Cerebellar nuclear complex (tissue), 1 donor: ENCODE measurements at regions not wholly inside any gene's neighbourhood (a gene's known extent, or its start where the extent isn't known, plus 50 kb on each side); places are given as distances from the start of the nearest gene placed in this dataset.

Source experiments
- DNase-seq, 2 experiments: peaks; one replicate each; lab custom pipeline; 2025; lab: John Stamatoyannopoulos, UW

- no peak for DNase-seq
Measured at GRCh38 chr6:170160628-170161611, 130.0 kb downstream of the DLL1 start.

DNA sequence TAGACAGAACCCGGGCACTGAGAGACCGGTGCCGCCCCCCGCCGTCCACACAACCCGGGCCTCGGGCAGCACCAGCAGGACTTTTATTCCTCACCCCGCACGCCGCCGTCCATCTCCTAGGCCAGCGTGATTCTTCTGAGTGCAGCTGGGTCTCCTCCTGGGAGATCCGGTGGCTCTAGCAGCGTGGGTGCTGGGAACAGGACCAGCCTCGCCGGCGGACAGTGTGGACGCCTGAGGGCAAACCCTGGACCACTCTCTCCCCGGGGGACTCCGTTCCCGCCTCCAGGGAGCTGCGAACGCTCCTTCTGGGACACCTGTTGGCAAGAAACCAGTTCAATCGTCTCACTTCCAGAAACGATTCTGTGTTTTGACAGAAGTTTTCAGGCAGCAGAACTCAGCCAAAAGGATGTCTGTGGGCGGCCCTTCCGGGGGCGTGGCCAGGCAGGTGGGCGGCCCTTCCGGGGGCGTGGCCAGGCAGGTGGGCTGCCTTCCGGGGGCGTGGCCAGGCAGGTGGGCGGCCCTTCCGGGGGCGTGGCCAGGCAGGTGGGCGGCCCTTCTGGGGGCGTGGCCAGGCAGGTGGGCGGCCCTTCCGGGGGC, 130.7 kb downstream of the DLL1 start:
- DNase-seq = no peak

DNA sequence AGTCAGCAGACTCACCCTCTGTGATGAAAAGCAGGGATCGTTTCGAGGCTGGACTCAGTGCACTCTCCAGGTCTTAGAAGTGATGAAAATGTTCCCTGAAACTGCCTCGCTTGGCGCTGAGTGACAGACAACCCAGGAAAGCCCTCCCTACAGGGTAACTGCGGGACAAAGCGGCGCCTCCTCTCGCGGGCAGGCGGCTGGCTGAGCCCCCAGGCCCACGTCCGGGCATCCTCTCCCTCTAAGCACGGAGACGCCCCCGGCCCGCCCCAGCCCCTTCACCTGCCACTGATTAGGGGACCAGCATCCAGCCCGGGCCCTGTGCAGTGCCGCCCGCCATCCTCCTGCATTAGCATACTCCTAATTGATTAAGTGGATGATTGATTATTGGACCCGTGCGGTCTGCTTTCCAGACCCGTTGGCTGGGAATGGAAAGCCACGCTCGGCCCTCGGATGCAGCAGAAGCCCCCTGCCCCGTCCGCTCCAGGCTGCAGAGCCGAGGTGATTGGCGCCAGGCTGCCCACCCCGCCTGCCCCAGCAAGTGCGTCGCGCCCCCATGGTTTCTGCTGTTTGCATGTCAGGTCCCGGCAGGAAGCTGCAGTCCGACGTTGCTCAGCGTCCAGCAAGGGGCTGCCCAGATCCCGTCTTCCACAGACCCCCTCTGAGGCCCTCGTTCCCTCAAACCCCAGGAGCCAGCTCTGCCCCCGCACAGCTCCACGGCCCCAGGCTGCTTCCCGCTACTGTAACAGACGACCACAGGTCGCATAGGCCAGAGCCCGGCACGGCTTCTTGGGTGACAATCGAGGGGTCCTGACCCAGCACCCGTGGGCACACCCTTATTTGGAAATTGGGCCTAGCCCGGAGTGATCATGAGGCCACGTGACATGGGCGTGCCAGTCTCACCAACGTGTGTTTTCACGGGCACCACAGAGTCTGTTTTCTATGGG, 131.6 kb downstream of the DLL1 start:
- DNase-seq = no peak

DNA sequence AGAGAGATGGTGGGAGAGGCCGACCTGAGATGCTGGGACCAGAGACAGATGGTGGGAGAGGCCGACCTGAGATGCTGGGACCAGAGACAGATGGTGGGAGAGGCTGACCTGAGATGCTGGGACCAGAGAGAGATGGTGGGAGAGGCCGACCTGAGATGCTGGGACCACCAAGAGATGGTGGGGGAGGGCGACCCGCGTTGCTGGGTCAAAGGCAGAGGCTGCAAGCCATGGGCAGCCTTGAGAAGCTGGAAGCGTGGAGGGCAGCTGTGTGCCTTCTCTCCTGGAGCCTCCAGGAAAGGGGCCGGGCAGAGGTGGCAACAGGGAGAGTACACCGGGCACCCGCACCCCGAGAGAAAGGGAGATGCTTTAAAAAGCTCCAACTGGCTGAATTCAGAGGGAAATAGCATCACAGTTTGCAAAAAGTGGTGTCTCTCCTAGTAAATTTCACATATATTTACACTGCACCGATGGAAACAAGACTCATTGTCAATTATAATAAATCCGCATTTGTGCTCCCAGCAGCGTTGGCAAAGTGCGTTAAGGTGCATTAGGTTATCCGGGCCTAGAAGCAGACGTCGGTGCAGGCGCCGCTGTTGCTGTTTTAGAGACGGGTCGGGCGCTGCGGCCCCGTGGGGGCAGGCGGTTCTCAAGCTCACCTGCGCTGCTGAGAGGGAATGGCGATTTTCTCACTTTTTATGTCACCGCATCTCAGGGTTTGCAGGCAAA, 132.4 kb downstream of the DLL1 start:
- no peak for DNase-seq

DNA sequence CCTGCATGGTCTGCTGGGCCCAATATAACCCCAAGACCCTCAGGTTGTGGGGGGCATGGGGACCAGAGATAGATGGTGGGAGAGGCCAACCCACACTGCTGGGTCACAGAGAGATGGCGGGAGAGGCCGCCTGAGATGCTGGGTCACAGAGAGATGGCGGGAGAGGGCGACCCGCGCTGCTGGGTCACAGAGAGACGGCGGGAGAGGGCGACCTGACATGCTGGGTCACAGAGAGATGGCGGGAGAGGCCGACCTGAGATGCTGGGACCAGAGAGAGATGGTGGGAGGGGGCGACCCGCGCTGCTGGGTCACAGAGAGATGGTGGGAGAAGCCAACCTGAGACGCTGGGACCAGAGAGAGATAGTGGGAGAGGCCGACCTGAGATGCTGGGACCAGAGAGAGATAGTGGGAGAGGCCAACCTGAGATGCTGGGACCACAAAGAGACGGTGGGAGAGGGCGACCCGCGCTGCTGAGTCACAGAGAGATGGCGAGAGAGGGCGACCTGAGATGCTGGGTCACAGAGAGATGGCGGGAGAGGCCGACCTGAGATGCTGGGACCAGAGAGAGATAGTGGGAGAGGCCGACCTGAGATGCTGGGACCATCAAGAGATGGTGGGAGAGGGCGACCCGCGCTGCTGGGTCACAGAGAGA, 133.2 kb downstream of the DLL1 start:
- no peak for DNase-seq

DNA sequence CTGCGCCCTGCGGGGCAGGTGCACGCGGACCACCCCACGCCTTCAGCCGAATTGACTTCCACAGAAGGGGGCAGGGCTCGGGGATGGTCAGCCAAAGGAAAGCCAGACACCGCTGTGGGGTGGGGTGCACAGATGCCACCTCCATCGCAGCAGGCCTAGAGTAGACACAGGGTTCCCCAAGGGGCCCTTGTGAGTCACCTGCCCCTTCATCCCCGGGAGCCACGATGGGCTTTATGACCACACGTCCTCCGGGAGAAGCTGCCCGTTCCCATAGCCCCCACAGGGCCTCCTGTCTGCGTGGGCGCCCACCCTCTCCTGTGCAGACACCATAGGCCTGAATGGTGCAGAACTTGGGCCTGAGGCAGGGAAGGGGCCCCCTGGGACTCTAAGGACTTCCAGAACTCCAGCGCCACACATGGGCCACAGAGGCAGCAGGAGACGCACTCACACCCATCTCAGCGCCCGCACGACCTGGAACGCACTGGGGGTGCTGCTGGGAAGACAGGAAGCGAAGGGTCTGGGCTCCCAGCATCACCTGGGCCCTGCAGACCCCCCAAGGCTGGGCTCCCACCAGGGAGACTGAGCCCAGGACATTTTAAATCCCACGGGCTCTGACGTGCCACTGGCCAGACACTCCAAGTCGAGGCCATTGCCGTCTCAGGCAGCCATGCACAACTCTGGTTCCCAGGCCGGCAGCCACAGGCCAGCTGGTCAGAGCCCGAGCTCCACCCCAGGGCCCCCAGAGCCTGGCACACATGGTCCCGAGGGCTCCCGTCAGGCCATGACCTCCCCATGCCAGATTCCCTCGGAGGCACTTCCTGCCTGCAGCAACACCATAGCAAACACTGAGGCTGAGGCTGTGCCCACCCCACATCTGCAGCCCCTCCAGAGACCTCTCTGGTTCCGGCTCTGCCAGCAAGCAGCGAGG, 134.2 kb downstream of the DLL1 start:
- DNase-seq = no peak

- no peak for DNase-seq
Measured at GRCh38 chr6:170155464-170156196, 135.2 kb downstream of the DLL1 start.

DNA sequence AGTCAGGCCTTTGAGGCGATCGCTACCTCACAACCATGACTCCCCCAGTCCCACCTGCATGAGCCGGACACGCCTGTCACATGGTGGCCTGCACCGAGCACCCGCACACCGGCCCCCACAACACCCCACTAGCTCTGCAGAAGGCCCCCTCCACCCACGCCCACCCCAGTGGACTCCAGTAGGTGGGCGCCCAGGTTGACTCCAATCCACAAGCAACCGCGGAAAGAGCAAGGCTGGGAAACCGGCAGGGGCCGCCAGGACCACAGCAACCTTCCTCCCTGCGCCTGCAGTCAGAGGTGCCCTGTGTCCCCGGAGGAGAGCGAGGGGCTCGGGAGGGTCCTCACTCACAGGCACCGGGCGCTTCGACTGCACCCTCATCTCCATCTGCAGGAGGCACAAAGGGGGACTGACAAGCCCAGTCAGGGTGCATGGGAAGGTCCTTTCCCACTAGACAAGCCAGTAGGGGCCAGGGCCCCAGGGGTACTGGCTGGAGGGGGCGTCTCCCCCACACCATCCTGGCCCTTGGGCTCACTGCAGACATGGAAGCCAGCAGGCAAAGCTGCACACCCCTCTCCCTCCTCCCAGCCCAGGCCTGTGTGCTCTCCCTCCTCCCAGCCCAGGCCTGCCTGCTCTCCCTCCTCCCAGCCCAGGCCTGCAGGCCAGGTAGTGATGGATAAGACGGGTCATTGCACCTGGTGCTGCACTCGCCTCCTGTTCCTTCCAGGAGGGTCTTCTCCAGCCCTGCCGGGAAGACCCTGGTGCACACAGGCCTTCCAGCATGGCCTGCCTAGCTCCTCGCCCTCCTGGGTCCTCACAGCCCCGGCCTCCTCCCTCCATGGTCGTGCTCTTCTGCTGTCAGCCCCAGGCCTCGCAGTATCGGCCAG, 137.2 kb downstream of the DLL1 start:
- DNase-seq = no peak

- peak in 1 of 2 experiments; percentile 44 for DNase-seq
Measured at GRCh38 chr6:170152989-170153388, 137.9 kb downstream of the DLL1 start.

- peak in 1 of 2 experiments; percentile 30 for DNase-seq
Measured at GRCh38 chr6:170152124-170152926, 138.6 kb downstream of the DLL1 start.

- no peak for DNase-seq
Measured at GRCh38 chr6:170151804-170152123, 139.1 kb downstream of the DLL1 start.

- DNase-seq = no peak
Measured at GRCh38 chr6:170151321-170151771, 139.5 kb downstream of the DLL1 start.

DNA sequence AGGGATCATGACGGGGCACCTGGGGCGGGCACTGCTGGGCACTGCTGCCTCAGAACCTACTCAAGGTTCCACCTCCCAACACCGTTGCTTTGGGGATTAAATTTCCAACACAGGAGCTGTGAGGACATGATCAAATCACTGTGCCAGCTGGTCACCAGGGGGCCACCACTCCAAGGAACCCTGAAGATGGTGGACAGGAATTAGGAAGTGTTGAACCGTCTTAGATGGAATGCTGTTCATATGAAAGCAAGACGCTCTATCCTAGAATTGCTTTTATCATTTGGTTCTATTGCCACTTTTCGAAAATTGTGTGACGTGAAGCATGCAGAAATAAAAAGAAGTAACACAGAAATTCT, 140.3 kb downstream of the DLL1 start:
- no peak for DNase-seq

DNA sequence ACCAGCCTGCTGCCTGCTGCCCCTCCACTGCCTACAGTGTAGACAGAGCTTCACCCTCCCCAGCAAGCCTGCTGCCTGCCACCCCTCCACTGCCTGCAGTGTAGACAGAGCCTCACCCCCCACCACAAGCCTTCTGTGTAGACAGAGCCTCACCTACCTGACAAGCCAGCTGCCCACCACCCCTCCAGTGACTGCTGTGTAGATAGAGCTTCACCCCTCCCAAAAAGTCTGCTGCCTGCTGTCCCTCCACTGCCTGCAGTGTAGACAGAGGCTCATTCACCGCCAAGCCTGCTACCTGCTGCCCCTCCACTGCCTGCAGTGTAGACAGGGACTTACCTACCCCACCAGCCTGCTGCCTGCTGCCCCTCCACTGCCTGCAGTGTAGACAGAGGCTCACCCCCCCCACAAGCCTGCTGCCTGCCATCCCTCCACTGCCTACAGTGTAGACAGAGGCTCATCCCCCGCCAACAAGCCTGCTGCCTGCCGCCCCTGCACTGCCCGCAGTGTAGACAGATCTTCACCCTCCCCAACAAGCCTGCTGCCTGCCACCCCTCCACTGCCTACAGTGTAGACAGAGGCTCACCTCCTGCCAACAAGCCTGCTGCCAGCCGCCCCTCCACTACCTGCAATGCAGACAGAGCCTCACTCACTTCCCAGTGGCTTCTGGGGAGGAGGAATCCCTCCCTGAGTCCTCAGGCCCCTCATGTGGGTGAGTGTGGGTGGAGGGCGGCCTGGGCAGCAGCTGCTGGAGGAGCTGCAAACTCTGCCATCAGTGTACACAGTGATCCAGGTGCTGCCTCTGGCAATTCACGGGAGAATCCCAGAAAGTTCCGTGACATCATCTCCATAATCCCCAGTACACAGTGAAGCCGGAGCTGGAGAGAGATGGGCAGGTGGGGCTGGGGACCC, 140.9 kb downstream of the DLL1 start:
- no peak for DNase-seq

DNA sequence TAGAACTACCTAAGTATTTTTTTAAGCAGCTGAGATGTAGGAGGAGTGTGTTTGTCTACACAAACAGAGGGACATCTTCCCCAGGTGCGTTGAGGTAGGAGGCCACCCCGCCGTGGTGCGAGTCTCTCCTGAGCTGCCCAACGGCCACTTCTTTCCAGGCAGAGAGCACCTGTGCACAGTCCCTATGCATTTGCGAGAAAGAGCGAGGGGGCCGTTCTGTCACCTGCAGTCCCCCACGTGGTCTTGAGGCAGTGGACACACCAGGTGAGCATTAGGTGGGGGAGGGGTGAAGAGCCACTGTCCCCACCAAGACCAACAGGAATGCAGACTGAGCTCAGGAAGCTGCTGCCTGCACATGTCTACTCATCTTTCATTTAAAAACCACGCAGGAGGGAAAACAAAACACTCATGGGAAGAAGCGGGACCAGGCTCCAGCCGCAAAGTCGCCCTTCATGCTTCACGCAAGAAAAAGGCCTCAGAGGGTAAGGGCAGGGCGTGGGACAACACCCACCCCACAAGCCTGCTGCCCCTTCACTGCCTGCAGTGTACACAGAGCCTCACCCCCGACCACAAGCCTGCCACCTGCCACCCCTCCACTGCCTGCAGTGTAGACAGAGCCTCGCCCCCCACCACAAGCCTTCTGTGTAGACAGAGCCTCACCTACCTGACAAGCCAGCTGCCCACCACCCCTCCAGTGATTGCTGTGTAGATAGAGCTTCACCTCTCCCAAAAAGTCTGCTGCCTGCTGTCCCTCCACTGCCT, 142.0 kb downstream of the DLL1 start:
- DNase-seq = no peak
